Neural cell (in vitro differentiated cells): ENCODE measurements at regions not wholly inside any gene's neighbourhood (a gene's known extent, or its start where the extent isn't known, plus 50 kb on each side); places are given as distances from the start of the nearest gene placed in this dataset.
"Not testable (repeated sequence)": the region's sequence is repeated elsewhere in the genome, so short reads cannot be mapped to it uniquely, and the experiment has no call there.

ENCODE experiments used
- MXI1 ChIP-seq: fragments of 450-650 bp; conservative IDR thresholded peaks from 2 replicates; pipeline ENCODE4 v1.6.1; 2014; ENCODE audit warnings: antibody characterized with exemption, mild to moderate bottlenecking; ENCODE audit not compliant: poor library complexity, severe bottlenecking
- TF ChIP-seq, protein P1 (sequence below): fragments of 450-650 bp; IDR thresholded peaks from 2 replicates; pipeline ENCODE4 v1.5.1; 2014; ENCODE audit warnings: antibody characterized with exemption, mild to moderate bottlenecking, moderate library complexity; ENCODE audit not compliant: poor library complexity, severe bottlenecking
- TF ChIP-seq, protein P2 (sequence below): IDR thresholded peaks from 2 replicates; pipeline ENCODE4 v1.6.1; 2012; ENCODE audit warnings: borderline replicate concordance

DNA sequence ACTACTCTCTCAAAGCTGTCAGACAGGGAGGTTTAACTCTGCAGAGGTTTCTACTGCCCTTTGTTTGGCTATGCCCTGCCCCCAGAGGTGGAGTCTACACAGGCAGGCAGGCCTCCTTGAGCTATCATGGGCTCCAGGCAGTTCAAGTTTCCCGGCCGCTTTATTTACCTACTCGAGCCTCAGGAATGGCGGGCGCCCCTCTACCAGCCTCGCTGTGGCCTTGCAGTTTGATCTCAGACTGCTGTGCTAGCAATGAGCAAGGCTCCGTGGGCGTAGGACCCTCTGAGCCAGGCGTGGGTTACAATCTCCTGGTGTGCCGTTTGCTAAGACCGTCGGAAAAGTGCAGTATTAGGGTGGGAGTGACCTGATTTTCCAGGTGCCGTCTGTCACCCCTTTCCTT is 124.3 kb downstream of the PTCHD1 start:
- TF ChIP-seq, protein P1, sequence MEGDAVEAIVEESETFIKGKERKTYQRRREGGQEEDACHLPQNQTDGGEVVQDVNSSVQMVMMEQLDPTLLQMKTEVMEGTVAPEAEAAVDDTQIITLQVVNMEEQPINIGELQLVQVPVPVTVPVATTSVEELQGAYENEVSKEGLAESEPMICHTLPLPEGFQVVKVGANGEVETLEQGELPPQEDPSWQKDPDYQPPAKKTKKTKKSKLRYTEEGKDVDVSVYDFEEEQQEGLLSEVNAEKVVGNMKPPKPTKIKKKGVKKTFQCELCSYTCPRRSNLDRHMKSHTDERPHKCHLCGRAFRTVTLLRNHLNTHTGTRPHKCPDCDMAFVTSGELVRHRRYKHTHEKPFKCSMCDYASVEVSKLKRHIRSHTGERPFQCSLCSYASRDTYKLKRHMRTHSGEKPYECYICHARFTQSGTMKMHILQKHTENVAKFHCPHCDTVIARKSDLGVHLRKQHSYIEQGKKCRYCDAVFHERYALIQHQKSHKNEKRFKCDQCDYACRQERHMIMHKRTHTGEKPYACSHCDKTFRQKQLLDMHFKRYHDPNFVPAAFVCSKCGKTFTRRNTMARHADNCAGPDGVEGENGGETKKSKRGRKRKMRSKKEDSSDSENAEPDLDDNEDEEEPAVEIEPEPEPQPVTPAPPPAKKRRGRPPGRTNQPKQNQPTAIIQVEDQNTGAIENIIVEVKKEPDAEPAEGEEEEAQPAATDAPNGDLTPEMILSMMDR, result not testable (repeated sequence)
- TF ChIP-seq, protein P2, sequence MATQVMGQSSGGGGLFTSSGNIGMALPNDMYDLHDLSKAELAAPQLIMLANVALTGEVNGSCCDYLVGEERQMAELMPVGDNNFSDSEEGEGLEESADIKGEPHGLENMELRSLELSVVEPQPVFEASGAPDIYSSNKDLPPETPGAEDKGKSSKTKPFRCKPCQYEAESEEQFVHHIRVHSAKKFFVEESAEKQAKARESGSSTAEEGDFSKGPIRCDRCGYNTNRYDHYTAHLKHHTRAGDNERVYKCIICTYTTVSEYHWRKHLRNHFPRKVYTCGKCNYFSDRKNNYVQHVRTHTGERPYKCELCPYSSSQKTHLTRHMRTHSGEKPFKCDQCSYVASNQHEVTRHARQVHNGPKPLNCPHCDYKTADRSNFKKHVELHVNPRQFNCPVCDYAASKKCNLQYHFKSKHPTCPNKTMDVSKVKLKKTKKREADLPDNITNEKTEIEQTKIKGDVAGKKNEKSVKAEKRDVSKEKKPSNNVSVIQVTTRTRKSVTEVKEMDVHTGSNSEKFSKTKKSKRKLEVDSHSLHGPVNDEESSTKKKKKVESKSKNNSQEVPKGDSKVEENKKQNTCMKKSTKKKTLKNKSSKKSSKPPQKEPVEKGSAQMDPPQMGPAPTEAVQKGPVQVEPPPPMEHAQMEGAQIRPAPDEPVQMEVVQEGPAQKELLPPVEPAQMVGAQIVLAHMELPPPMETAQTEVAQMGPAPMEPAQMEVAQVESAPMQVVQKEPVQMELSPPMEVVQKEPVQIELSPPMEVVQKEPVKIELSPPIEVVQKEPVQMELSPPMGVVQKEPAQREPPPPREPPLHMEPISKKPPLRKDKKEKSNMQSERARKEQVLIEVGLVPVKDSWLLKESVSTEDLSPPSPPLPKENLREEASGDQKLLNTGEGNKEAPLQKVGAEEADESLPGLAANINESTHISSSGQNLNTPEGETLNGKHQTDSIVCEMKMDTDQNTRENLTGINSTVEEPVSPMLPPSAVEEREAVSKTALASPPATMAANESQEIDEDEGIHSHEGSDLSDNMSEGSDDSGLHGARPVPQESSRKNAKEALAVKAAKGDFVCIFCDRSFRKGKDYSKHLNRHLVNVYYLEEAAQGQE, result not testable (repeated sequence)
- not testable (repeated sequence) for TF ChIP-seq MXI1
